ENCODE measurements at regions not wholly inside any gene's neighbourhood (a gene's known extent, or its start where the extent isn't known, plus 50 kb on each side); places are given as distances from the start of the nearest gene placed in this dataset.

- intact Hi-C loops (cut with micrococcal nuclease): no loop called here
- WGBS, 2 experiments (ENCODE audit: extremely low coverage in 2 of 2, insufficient read length in 1 of 2): 40% methylated on average over 2 of the region's 3 CpGs; no CpG with 5 or more reads in 1 of the 2 experiments
- no peak overlapping the region for H3K9ac ChIP-seq (ENCODE audit: low read depth, low read length)
- H3K9me1 ChIP-seq (ENCODE audit: insufficient read depth, low read length): no peaks in the 10 kb centered on the region
- H2AK5ac ChIP-seq (ENCODE audit: low read depth, low read length): no peak overlapping the region
- H2BK120ac ChIP-seq (ENCODE audit: low read depth, low read length): no peak overlapping the region
- ChIA-PET CTCF (interaction anchor here (0.6 kb wide), 1 partner anchor 336 kb away, joined by 3 read pairs; no protein-coding TSS in a partner anchor), POLR2A (ENCODE audit: unreplicated experiment) (no interaction called here)
- H3K18ac ChIP-seq (ENCODE audit: low read depth, low read length): no peak overlapping the region
- no peak overlapping the region for H2BK20ac ChIP-seq (ENCODE audit: low read depth, low read length)
- H3K27ac ChIP-seq (ENCODE audit: insufficient read depth, low read length): no peak overlapping the region
- H2BK5ac ChIP-seq (ENCODE audit: low read depth, low read length, poor library complexity, severe bottlenecking): no peak overlapping the region
- H4K20me1 ChIP-seq (ENCODE audit: insufficient read depth, low read length): no peaks in the 10 kb centered on the region
- no peak overlapping the region for H3K23ac ChIP-seq (ENCODE audit: low read depth, low read length)
- H4K5ac ChIP-seq (ENCODE audit: low read depth, low read length): no peak overlapping the region
- no peak overlapping the region for H3K4me3 ChIP-seq (ENCODE audit: insufficient read depth, low read depth, low read length)
- H2AK9ac ChIP-seq (replicated peaks; ENCODE audit: low read depth, low read length, poor library complexity): no peak overlapping the region
- no peaks in the 10 kb centered on the region for H3K36me3 ChIP-seq (ENCODE audit: control insufficient read depth, insufficient read depth, low read length)
- no peak overlapping the region for H3K14ac ChIP-seq (replicated peaks; ENCODE audit: low read depth, low read length)
- no peak overlapping the region for H2BK15ac ChIP-seq (ENCODE audit: low read depth, low read length)
- no peak overlapping the region for H3K4me2 ChIP-seq (ENCODE audit: low read depth, low read length)
- BruUV-seq (replicated peaks): no TSS peak
- H3K56ac ChIP-seq (ENCODE audit: extremely low read depth, insufficient read depth, low read length): no peak overlapping the region
- dilution Hi-C loops (cut with HindIII; ENCODE audit: low sequenced_read_pairs, unreplicated experiment): no loop called here
- H3K9me3 ChIP-seq (ENCODE audit: control insufficient read depth, insufficient read depth, low read length): no peaks in the 10 kb centered on the region
- H3K4ac ChIP-seq (ENCODE audit: low read depth, low read length): no peak overlapping the region
- H3K79me1 ChIP-seq (ENCODE audit: low read depth in 1 of 2, low read length in 2 of 2): no peaks in the 10 kb centered on the region
- TF ChIP-seq BHLHE40 (IDR thresholded peaks at IDR 0.05; ENCODE audit: low read depth, low read length): no peak
- TF ChIP-seq NFE2L2 (IDR thresholded peaks at IDR 0.05; ENCODE audit: low read depth, low read length): no peak
- TF ChIP-seq SMC3 (IDR thresholded peaks at IDR 0.05; ENCODE audit: low read depth, low read length): no peak
- TF ChIP-seq MAFK (IDR thresholded peaks at IDR 0.05; ENCODE audit: low read depth, low read length): no peak
- TF ChIP-seq ELK1 (IDR thresholded peaks at IDR 0.05; ENCODE audit: borderline replicate concordance, low read depth, low read length): no peak
- TF ChIP-seq MXI1 (IDR thresholded peaks at IDR 0.05; ENCODE audit: borderline replicate concordance, low read depth, low read length): no peak
- no peak for TF ChIP-seq RAD21 (IDR thresholded peaks at IDR 0.05; ENCODE audit: low read length)
- TF ChIP-seq CTCF (conservative IDR thresholded peaks at IDR 0.05; ENCODE audit: low read depth, low read length): no peak
- TF ChIP-seq CEBPB (IDR thresholded peaks at IDR 0.05; ENCODE audit: low read depth, low read length): no peak
- in situ Hi-C loops (cut with MboI; ENCODE audit: low sequenced_read_pairs): no loop called here
- no peak overlapping the region for H4K8ac ChIP-seq (ENCODE audit: low read depth in 2 of 2, low read length in 2 of 2)
- H3K4me1 ChIP-seq (ENCODE audit: control insufficient read depth, insufficient read depth, low read length): no peaks in the 10 kb centered on the region
- H3K27me3 ChIP-seq (ENCODE audit: control insufficient read depth, insufficient read depth, low read length): no peaks in the 10 kb centered on the region
- H4K91ac ChIP-seq (ENCODE audit: insufficient read depth, low read depth, low read length): no peak overlapping the region
- H2AFZ ChIP-seq (replicated peaks; ENCODE audit: low read length, poor library complexity): no peak overlapping the region
- ATAC-seq (ENCODE audit: low read depth): no peak
- DNase-seq: no peak
Observed at GRCh38 chr20:52760791-52761190, 211.4 kb upstream of the TSHZ2 start.

Data from IMR-90 (cell line).